IPS-18c (cell line): ENCODE measurements at regions not wholly inside any gene's neighbourhood (a gene's known extent, or its start where the extent isn't known, plus 50 kb on each side); places are given as distances from the start of the nearest gene placed in this dataset.
"Not testable (repeated sequence)": the region's sequence is repeated elsewhere in the genome, so short reads cannot be mapped to it uniquely, and the experiment has no call there.

Experiments used
- H3K4me3 ChIP-seq: 2 replicates; pipeline ENCODE4 v1.7.0; 2013; ENCODE audit warnings: low read depth, mild to moderate bottlenecking, low read length, moderate library complexity; ENCODE audit not compliant: insufficient read depth
- H3K9me3 ChIP-seq: one replicate; pipeline ENCODE4 v1.6.1; 2013; ENCODE audit warnings: mild to moderate bottlenecking, low read length, moderate library complexity; ENCODE audit not compliant: control insufficient read depth, insufficient read depth

- no peaks in the 10 kb centered on the region for H3K9me3 ChIP-seq
- H3K4me3 ChIP-seq = no peak overlapping the region
Measured at GRCh38 chr5:89686081-89686765, 723.3 kb downstream of the CETN3 start.

- H3K4me3 ChIP-seq = no peak overlapping the region
- no peaks in the 10 kb centered on the region for H3K9me3 ChIP-seq
Measured at GRCh38 chr5:89676634-89677033, 732.9 kb downstream of the CETN3 start.

- Histone ChIP-seq H3K9me3 (no peaks in the 10 kb centered on the region), H3K4me3 (no peak overlapping the region)
Measured at GRCh38 chr5:89673019-89673418, 736.5 kb downstream of the CETN3 start.

GRCh38 chr5:89668821-89669220 lies 740.7 kb downstream of the CETN3 start:
- Histone ChIP-seq H3K9me3 (no peaks in the 10 kb centered on the region), H3K4me3 (no peak overlapping the region)

- Histone ChIP-seq H3K9me3 (no peaks in the 10 kb centered on the region), H3K4me3 (no peak overlapping the region)
Measured at GRCh38 chr5:89662499-89662898, 747.1 kb downstream of the CETN3 start.

- no peak overlapping the region for H3K4me3 ChIP-seq
- H3K9me3 ChIP-seq = peaks cover 3% of the 10 kb centered on the region
Measured at GRCh38 chr5:89638871-89639270, 755.9 kb upstream of the MEF2C start.

GRCh38 chr5:89634176-89634575 lies 751.2 kb upstream of the MEF2C start:
- not testable (repeated sequence) for H3K9me3 ChIP-seq, H3K4me3 ChIP-seq

GRCh38 chr5:89630064-89630463 lies 747.1 kb upstream of the MEF2C start:
- not testable (repeated sequence) for H3K4me3 ChIP-seq, H3K9me3 ChIP-seq

- peaks cover 4% of the 10 kb centered on the region for H3K9me3 ChIP-seq
- no peak overlapping the region for H3K4me3 ChIP-seq
Measured at GRCh38 chr5:89628876-89629635, 746.1 kb upstream of the MEF2C start.

- H3K4me3 ChIP-seq = no peak overlapping the region
- H3K9me3 ChIP-seq = peaks cover 2% of the 10 kb centered on the region
Measured at GRCh38 chr5:89615839-89616518, 733.0 kb upstream of the MEF2C start.

- Histone ChIP-seq H3K4me3 (no peak overlapping the region), H3K9me3 (no peaks in the 10 kb centered on the region)
Measured at GRCh38 chr5:89613222-89613956, 730.4 kb upstream of the MEF2C start.

- Histone ChIP-seq H3K4me3 (no peak overlapping the region), H3K9me3 (no peaks in the 10 kb centered on the region)
Measured at GRCh38 chr5:89606939-89607534, 724.1 kb upstream of the MEF2C start.

GRCh38 chr5:89604342-89604741 lies 721.4 kb upstream of the MEF2C start:
- Histone ChIP-seq H3K9me3 (no peaks in the 10 kb centered on the region), H3K4me3 (no peak overlapping the region)

GRCh38 chr5:89601880-89602279 lies 718.9 kb upstream of the MEF2C start:
- Histone ChIP-seq H3K4me3 (no peak overlapping the region), H3K9me3 (no peaks in the 10 kb centered on the region)

GRCh38 chr5:89597878-89598277 lies 714.9 kb upstream of the MEF2C start:
- H3K9me3 ChIP-seq = no peaks in the 10 kb centered on the region
- no peak overlapping the region for H3K4me3 ChIP-seq

GRCh38 chr5:89596821-89597220 lies 713.8 kb upstream of the MEF2C start:
- Histone ChIP-seq H3K4me3 (no peak overlapping the region), H3K9me3 (no peaks in the 10 kb centered on the region)

GRCh38 chr5:89595056-89595455 lies 712.1 kb upstream of the MEF2C start:
- H3K4me3 ChIP-seq = no peak overlapping the region

More at GRCh38 chr5:89595056-89595455, 712.1 kb upstream of the MEF2C start:
- H3K9me3 ChIP-seq = peaks cover 2% of the 10 kb centered on the region
